GM12891 (cell line): ENCODE measurements at regions not wholly inside any gene's neighbourhood (a gene's known extent, or its start where the extent isn't known, plus 50 kb on each side); places are given as distances from the start of the nearest gene placed in this dataset.
A peak's percentile ranks its signal among the peaks of the same experiment; 100 is the strongest.
"Not testable (repeated sequence)": the region's sequence is repeated elsewhere in the genome, so short reads cannot be mapped to it uniquely, and the experiment has no call there.

ENCODE experiments used
- DNase-seq: peaks from one replicate; pipeline ENCODE4 v3.0.0; 2011; ENCODE audit warnings: low spot score; ENCODE audit not compliant: insufficient read length
- FAIRE-seq: peaks from 2 replicates; lab custom pipeline; 2011; peaks lifted over from hg19 to GRCh38; lab: Jason Lieb, UNC
- PAX5 ChIP-seq: IDR thresholded peaks from 2 replicates; pipeline ENCODE4 v1.6.1; 2011; ENCODE audit warnings: low read length, moderate library complexity, mild to moderate bottlenecking; ENCODE audit not compliant: insufficient read depth, severe bottlenecking
- POLR2A ChIP-seq: IDR thresholded peaks from 2 replicates; pipeline ENCODE4 v1.6.1; 2011; ENCODE audit warnings: low read depth, low read length, control low read depth
- POLR2AphosphoS5 ChIP-seq: IDR thresholded peaks from 2 replicates; pipeline ENCODE4 v1.6.1; 2011; ENCODE audit warnings: low read depth, low read length, control low read depth
- POU2F2 ChIP-seq: IDR thresholded peaks from 2 replicates; pipeline ENCODE4 v1.6.1; 2011; ENCODE audit warnings: low read depth, mild to moderate bottlenecking, control low read depth, low read length, moderate library complexity
- SPI1 ChIP-seq: IDR thresholded peaks from 2 replicates; pipeline ENCODE4 v1.6.1; 2011; ENCODE audit warnings: low read depth, low read length, control low read depth
- TAF1 ChIP-seq: IDR thresholded peaks from 2 replicates; pipeline ENCODE4 v1.6.1; 2011; ENCODE audit warnings: low read depth, low read length, control low read depth

DNA sequence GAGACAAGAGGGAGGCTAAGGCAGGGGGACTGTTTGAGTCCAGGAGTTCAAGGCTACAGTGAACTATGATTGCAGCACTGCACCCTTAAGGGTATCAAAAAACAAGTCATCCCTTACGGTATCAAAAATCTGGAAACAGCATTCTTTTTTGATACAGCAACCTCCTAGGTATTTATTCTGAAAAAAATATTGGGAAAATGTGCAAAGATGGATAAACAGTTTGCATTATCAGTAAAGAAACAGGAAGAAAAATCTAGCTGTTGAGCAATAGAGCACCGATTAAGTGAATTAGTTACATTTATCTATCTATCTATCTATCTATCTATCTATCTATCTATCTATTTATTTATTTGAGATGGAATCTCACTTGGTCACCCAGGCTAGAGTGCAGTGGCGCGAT is 56.7 kb upstream of the SCAF4 start:
- DNase-seq (no peak), FAIRE-seq (no peak)
- TF ChIP-seq POLR2A: no peak
- no peak for TF ChIP-seq SPI1
- TF ChIP-seq PAX5: no peak
- no peak for TF ChIP-seq POLR2AphosphoS5
- TF ChIP-seq POU2F2: no peak
- TF ChIP-seq TAF1: no peak

DNA sequence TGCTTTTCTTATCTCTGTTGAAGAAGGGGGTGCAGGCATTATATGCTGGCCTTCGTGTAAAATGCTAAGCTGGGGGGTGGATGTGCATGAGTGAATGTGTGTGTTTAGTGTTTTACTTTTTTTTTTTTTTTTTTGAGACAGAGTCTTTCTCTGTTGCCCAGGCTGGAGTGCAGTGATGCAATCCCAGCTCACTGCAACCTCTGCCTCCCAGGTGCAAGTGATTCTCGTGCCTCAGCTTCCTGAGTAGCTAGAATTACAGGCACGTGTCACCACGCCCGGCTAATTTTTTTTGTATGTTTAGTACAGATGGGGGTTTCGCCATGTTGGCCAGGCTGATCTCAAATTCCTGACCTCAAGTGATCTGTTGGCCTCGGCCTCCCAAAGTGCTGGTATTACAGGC is 55.8 kb upstream of the SCAF4 start:
- DNase-seq, FAIRE-seq: not testable (repeated sequence)

GRCh38 chr21:31786164-31786920 is 54.4 kb upstream of the SCAF4 start:
- DNase-seq (no peak), FAIRE-seq (no peak)
- TF ChIP-seq PAX5 (no peak), POLR2A (no peak), TAF1 (no peak), POLR2AphosphoS5 (no peak), SPI1 (no peak), POU2F2 (no peak)

GRCh38 chr21:31785237-31786163 is 53.6 kb upstream of the SCAF4 start:
- DNase-seq (peak; percentile 35), FAIRE-seq (peak; percentile 74)

DNA sequence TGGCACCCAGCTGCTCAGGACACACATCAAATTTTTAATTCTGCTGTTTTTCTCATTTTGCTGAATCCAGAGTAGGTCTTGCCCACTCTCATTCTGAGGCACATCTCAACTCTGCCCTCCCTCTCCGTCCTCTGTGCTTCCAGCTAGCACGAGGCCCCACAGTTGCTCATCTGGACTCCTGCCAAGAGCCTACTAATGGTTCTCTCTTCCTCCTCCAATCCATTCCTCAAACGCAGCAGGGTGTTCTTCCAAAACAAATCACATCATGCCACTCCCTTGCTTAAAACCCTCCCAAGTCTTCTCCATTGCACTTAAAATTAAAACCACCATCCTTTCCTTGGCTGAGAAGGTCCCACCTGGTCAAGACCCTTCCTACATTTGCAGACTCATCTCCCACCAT is 49.8 kb upstream of the SCAF4 start:
- DNase-seq (no peak), FAIRE-seq (no peak)

More for the DNA sequence above, 49.8 kb upstream of the SCAF4 start:
- TF ChIP-seq POLR2AphosphoS5: no peak
